ENCODE measurements at regions not wholly inside any gene's neighbourhood (a gene's known extent, or its start where the extent isn't known, plus 50 kb on each side); places are given as distances from the start of the nearest gene placed in this dataset.

DNA sequence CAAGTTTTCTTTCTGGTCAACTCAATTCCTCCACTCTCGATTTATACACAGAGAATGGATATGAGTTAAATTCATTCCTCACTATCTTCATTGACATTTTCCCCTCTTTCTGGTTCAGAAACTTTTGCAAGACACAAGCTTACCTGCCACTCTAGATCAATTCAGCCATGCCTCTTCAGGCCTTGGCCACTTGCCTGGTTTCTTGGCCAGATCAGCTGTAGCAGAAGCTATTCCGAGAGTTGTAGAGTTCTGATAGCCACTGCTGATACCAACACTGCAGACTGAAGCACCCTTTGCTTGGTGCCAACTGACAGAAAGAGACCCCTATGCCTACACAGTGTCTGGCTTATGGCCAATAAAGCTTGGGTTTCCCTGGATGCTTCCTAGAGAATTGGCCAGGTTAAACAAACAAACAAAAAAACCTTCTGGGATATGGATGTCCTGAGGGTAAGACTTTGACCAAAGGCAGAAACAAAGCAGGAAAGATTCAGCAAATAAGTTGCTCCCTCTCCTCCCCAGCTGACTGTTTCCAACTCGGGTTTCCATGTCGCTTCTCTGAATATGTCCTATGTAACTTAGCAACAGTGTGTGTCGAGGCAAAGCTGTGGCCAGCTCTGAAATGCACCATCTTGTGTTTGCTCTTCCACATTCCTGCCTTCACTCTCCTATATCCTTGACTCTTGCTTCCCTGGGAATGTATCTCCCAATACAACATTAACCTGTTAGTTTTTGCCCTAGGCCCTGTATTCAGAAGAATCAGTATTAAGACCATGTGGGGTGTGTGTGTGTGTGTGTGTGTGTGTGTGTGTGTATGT is 521.6 kb downstream of the EPHA3 start:
- no peak overlapping the region for H3K27ac ChIP-seq

DNA sequence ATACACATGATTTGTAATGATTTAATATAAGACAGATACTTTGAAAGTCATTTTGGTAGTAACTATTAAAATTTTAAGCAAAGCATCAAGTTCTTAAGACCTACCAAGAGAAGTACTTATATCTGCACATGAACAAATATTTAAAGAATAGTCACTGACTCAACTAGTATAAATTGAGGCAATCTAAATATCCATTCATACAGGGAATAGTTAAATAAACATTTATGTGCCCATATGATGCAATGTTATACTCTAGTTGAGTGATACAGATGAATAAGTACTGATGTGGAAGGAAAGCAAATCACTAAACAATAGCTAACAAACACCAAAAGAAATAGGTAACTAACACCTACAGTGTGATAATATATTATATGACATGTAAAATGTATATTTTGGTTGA is 527.7 kb downstream of the EPHA3 start:
- Histone ChIP-seq H3K4me1 (no peaks in the 10 kb centered on the region), H3K79me2 (no peaks in the 10 kb centered on the region), H3K27ac (no peak overlapping the region), H3K9me3 (ENCODE audit: control insufficient read depth, low read length) (no peaks in the 10 kb centered on the region), H3K4me2 (ENCODE audit: low read length) (no peak overlapping the region), H3K9ac (no peak overlapping the region), H3K4me3 (ENCODE audit: low read depth, low read length) (no peak overlapping the region), H2AFZ (no peak overlapping the region), H3K27me3 (ENCODE audit: control insufficient read depth, insufficient read depth, low read length) (no peaks in the 10 kb centered on the region), H3K36me3 (ENCODE audit: control insufficient read depth, insufficient read depth, low read length) (no peaks in the 10 kb centered on the region)
- no peak for TF ChIP-seq CTCF (IDR thresholded peaks at IDR 0.05)

More for the DNA sequence above, 521.6 kb downstream of the EPHA3 start:
- TF ChIP-seq CTCF (IDR thresholded peaks at IDR 0.05) = no peak
- Histone ChIP-seq H3K4me2 (ENCODE audit: low read length) (no peak overlapping the region), H3K9ac (no peak overlapping the region), H3K9me3 (ENCODE audit: control insufficient read depth, low read length) (no peaks in the 10 kb centered on the region), H3K4me1 (no peaks in the 10 kb centered on the region), H3K27me3 (ENCODE audit: control insufficient read depth, insufficient read depth, low read length) (no peaks in the 10 kb centered on the region), H3K36me3 (ENCODE audit: control insufficient read depth, insufficient read depth, low read length) (no peaks in the 10 kb centered on the region), H2AFZ (no peak overlapping the region), H3K4me3 (ENCODE audit: low read depth, low read length) (no peak overlapping the region), H3K79me2 (no peaks in the 10 kb centered on the region)

DNA sequence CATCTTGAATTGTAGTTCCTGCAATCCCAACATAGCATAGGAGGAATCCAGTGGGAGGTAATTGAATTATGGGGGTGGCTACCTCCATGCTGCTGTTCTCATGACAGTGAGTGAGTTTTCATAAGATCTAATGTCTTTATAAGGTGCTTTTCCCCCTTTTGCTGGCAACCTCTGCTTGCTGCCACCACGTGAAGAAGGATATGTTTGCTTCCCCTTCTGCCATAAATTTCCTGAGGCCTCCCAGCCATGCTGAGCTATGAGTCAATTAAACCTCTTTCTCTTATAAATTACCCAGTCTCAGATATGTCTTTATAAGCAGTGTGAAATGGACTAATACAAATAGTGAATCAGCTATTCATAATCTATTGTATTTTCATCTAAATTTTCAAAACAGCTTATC is 537.3 kb downstream of the EPHA3 start:
- H3K79me2 ChIP-seq = no peaks in the 10 kb centered on the region
- H3K4me2 ChIP-seq (ENCODE audit: low read length) = no peak overlapping the region
- H3K9ac ChIP-seq = no peak overlapping the region
- no peaks in the 10 kb centered on the region for H3K36me3 ChIP-seq (ENCODE audit: control insufficient read depth, insufficient read depth, low read length)
- no peak overlapping the region for H2AFZ ChIP-seq
- no peaks in the 10 kb centered on the region for H3K27me3 ChIP-seq (ENCODE audit: control insufficient read depth, insufficient read depth, low read length)
- TF ChIP-seq CTCF (IDR thresholded peaks at IDR 0.05) = no peak
- H3K4me1 ChIP-seq = no peaks in the 10 kb centered on the region
- no peak overlapping the region for H3K27ac ChIP-seq
- no peaks in the 10 kb centered on the region for H3K9me3 ChIP-seq (ENCODE audit: control insufficient read depth, low read length)
- H3K4me3 ChIP-seq (ENCODE audit: low read depth, low read length) = no peak overlapping the region

GRCh38 chr3:89649431-89649830 is 542.0 kb downstream of the EPHA3 start:
- Histone ChIP-seq H3K9me3 (ENCODE audit: control insufficient read depth, low read length) (no peaks in the 10 kb centered on the region), H3K9ac (no peak overlapping the region), H3K4me3 (ENCODE audit: low read depth, low read length) (no peak overlapping the region), H3K4me2 (ENCODE audit: low read length) (no peak overlapping the region), H3K36me3 (ENCODE audit: control insufficient read depth, insufficient read depth, low read length) (no peaks in the 10 kb centered on the region), H3K79me2 (no peaks in the 10 kb centered on the region), H2AFZ (no peak overlapping the region), H3K27me3 (ENCODE audit: control insufficient read depth, insufficient read depth, low read length) (no peaks in the 10 kb centered on the region), H3K27ac (no peak overlapping the region), H3K4me1 (no peaks in the 10 kb centered on the region)
- no peak for TF ChIP-seq CTCF (IDR thresholded peaks at IDR 0.05)

DNA sequence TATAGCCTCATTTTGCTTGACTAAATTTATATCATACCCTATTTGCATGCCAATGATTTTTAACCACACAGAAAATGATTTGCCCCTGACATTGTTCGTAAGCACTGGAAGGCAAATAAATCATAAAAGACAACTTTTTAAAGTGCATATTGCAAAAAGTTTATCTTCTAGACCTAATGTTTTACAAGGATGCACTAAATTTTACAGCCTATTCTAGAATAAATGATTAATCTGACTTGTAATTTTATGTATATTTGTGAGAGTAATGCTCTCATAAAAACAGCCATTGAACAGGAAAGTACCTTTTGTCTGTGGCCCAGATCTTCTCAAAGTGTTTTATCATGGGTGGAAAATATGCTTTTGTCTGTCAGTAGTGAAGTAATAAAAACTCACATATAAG is 546.6 kb downstream of the EPHA3 start:
- no peak overlapping the region for H3K27ac ChIP-seq
- H3K79me2 ChIP-seq = no peaks in the 10 kb centered on the region
- H3K9me3 ChIP-seq (ENCODE audit: control insufficient read depth, low read length) = no peaks in the 10 kb centered on the region
- H2AFZ ChIP-seq = no peak overlapping the region
- no peaks in the 10 kb centered on the region for H3K4me1 ChIP-seq
- H3K4me2 ChIP-seq (ENCODE audit: low read length) = no peak overlapping the region
- no peak for TF ChIP-seq CTCF (IDR thresholded peaks at IDR 0.05)
- H3K4me3 ChIP-seq (ENCODE audit: low read depth, low read length) = no peak overlapping the region
- no peak overlapping the region for H3K9ac ChIP-seq
- H3K27me3 ChIP-seq (ENCODE audit: control insufficient read depth, insufficient read depth, low read length) = no peaks in the 10 kb centered on the region
- H3K36me3 ChIP-seq (ENCODE audit: control insufficient read depth, insufficient read depth, low read length) = no peaks in the 10 kb centered on the region
